ENCODE measurements at regions not wholly inside any gene's neighbourhood (a gene's known extent, or its start where the extent isn't known, plus 50 kb on each side); places are given as distances from the start of the nearest gene placed in this dataset.
"Not testable (repeated sequence)": the region's sequence is repeated elsewhere in the genome, so short reads cannot be mapped to it uniquely, and the experiment has no call there.

DNA sequence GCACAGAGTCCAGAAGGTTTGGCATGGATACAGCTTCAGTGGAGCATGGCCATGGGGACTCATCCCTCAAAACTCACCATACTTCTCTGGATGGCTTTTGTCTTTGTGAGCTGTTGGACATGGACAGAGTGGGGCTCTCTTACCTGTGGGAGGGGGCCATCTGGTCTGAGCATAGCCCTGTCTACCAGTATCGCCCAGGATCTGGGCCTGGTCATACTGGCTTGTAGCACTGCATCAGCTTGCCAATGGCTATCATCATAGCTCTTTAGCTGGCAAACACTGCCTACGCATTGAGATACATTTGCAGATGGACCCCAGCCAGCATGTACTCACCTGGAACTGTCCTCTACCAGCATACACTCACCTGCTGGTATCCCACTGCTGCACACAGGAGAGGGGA is 975.2 kb upstream of the NOVA1 start:
- ATAC-seq (no peak), DNase-seq (no peak)
- intact Hi-C loops (cut with DNase I, micrococcal nuclease) = no loop called here

DNA sequence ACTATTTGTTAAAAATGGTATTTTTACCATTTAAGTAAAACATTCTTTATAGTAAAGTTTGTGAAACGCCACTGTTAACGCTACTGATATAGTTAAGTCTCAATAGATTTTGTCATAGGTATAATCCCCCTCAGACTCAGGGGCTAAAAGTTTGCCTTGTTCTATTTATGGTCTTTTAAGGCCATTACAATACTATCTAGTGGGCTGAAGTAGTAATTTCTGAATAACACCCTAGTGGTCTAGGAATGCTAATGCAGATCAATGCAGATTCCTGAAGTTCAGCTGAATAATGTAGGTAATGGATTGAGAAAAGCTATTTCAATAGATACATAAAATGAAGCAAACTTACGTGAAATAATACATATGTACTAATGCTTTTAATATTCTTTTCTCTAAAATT is 989.3 kb upstream of the NOVA1 start:
- ATAC-seq (no peak), DNase-seq (no peak)
- intact Hi-C loops (cut with DNase I, micrococcal nuclease) = no loop called here

DNA sequence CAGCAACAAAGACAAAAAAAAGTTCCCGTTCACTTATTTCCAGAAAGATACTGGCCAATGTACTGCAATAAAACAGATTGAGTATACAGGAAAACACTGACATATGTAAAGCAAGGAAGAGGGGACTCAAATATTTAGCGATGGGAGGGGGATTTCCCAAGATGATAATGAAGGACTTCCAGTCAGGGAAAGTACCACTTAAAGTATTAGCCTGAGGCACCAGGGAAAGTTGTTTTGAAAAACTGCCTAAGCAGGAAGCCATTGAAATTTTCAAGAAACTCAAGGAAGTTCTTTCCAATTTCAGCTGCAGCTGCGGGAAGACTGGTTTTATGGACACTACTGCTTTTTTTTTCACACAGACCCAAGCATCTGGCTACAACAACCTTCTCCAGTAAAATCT is 1007.4 kb upstream of the NOVA1 start:
- intact Hi-C loops (cut with DNase I, micrococcal nuclease) = no loop called here
- ATAC-seq = no peak

DNA sequence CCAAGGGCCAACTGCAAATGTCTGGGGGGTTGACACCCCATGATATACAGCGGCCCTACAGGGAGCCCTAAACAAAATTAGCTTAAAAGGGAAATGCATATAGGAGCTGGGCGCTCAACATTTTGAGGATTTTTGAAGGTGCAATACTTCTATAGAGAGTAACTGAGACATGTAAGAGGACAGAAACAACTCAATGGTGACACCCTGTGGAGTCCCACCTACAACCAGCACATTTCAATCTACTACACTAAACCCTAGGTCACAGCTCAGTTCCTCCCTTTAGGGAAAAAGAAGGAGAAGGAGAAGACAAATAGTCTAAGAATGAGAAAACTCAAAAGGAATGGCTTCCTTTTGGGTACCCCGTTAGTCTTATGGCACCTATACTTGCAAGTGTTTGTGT is 1010.5 kb upstream of the NOVA1 start:
- DNase-seq = no peak
- intact Hi-C loops (cut with DNase I, micrococcal nuclease) = no loop called here
- no peak for ATAC-seq

More for the DNA sequence above, 1007.4 kb upstream of the NOVA1 start:
- no peak for DNase-seq

DNA sequence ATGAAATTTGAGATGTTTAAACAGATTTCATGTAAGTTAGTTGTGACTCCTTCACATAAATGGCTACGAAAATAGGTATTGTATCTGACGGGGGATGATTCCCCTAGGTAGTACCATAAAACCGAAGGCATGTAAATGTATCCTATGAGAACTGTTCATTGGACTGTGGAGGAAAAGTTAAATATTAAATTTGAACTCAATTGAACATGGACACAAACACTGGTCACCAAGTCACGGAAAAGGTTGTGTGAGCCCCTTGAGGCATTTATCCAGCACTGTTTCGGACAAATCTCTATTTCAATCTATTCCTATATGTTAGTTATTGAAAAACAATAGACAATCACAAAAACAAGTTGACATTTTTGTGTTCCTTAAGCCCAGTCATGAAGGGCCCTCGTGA is 1014.3 kb upstream of the NOVA1 start:
- intact Hi-C loops (cut with DNase I, micrococcal nuclease) = no loop called here
- DNase-seq (no peak), ATAC-seq (no peak)

DNA sequence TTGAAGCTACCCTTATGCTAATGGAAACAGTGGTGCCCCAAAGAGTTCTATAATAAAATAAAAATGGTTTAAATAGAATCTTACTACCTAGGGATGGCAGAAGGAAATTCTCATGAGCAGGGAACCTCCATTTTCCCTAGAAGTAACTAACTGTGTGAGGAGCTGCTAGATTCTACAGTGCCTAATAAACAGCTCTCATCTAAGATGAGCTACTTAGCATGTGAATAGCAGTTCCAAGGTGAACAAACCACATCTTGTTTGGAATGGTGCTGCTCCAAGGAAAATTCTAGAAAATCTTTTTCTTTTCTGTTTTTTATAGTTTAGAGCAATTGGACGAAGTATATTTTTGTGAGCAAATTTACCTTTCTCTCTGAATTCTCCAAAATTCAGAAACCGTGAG is 1015.3 kb upstream of the NOVA1 start:
- DNase-seq = no peak
- intact Hi-C loops (cut with DNase I, micrococcal nuclease) = no loop called here
- no peak for ATAC-seq

DNA sequence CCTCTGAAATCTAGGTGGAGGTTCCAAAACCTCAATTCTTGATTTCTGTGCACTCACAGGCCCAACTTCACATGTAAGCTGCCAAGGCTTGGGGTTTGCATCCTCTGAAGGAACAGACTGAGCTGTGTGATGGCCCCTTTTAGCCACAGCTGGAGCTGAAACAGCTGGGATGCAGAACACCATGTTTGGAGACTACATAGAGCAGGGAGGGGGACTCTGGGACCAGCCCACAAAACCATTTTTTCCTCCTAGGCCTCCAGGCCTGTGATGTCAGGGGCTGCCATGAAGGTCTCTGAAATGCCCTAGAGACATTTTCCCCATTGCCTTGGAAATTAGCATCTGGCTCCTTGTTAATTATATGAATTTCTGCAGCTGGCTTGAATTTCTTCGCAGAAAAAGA is 1025.9 kb upstream of the NOVA1 start:
- intact Hi-C loops (cut with DNase I, micrococcal nuclease) = no loop called here
- ATAC-seq = no peak
- DNase-seq = no peak

DNA sequence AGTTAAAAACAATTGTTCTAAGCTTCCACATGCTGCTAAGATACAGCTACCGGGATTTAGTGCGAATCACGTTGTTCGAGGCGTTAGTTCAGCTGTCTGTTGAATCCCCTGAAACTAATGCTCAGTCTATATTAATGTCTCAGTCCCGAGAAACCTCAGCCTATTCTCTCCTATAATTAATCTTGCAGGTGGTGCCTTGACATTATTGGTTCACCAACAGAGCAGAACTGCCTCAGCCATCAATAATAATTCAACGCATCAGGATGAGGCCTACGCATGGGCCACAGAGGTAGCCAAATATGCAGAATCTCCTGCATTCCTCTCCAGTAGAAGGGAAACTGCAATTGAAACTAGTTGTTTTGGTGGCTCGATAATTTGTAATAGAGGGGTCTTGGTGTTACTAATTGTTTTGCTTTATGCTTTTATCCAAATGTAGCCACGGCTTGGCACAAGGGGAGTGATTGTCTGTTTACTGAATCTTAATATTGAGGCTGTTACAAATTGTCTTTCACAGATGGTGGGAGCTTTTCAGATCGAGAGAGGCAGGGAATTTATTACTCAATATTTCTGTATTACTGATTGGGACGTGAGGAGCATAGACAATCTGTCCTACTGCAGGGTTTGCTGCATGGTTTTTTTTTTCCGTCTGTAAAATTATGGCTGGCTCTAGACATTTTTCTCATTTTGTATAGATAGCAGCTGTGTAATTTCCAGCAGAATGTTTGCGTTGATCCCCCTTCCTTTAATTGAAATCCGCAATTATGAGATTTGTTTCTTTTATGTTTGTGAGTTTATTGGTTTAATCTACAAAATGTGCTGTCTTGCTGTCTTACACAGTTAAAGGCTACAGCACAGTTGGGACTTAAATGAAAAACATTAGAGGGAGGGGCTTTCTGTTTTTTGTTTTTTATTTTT is 1036.5 kb upstream of the NOVA1 start:
- ATAC-seq = no peak
- intact Hi-C loops (cut with DNase I, micrococcal nuclease) = no loop called here
- DNase-seq = no peak

GRCh38 chr14:27640688-27641087 is 1042.9 kb upstream of the NOVA1 start:
- not testable (repeated sequence) for ATAC-seq

DNA sequence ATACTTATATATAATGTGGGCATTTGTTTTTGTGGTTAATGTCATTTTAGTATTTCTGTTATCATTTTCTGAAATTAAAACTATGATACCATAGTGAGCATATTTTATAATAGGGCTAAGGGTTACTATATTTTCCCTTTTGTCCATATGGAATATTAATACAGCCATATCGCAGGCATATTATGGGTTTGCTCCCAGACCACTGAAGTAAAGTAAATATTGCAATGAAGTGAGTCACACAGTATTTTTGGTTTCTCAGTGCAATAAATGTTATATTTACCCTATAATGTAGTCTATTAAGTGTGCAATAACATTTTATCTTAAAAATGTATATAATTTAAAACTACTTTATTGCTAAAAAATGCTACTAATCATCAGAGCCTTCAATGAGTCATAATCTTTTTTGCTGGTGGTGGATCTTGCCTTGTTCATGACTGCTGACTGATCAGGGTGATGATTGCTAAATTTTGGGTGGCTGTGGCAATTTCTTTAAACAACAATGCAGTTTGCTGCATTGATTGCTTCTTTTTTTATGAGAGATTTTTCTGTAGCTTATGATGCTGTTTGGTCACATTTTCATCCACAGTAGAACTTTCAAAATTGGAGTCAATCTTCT is 1044.5 kb upstream of the NOVA1 start:
- DNase-seq = no peak
- no peak for ATAC-seq
- intact Hi-C loops (cut with DNase I, micrococcal nuclease) = no loop called here

More at GRCh38 chr14:27640688-27641087, 1042.9 kb upstream of the NOVA1 start:
- intact Hi-C loops (cut with DNase I, micrococcal nuclease); DNase-seq: not testable (repeated sequence)

DNA sequence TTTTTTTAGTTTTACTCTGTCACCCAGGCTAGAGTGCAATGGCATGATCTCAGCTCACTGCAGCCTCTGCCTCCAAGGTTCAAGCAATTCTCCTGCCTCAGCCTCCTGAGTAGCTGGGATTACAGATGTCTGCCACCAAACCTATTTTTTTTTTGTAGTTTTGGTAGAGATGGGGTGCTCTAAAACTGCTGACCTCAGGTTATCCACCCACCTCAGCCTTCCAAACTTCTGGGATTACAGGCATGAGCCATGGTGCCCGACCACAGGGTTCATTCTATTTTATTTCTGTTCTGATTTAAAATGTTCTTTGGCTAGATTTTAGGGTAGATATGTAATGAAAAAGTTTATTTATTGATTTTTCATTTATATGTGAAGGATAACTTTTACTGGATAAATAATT is 1062.8 kb upstream of the NOVA1 start:
- DNase-seq (no peak), ATAC-seq (no peak)
- intact Hi-C loops (cut with DNase I, micrococcal nuclease) = no loop called here

GRCh38 chr14:27668531-27668930 is 1070.7 kb upstream of the NOVA1 start:
- DNase-seq (no peak), ATAC-seq (no peak)
- intact Hi-C loops (cut with DNase I, micrococcal nuclease) = no loop called here

DNA sequence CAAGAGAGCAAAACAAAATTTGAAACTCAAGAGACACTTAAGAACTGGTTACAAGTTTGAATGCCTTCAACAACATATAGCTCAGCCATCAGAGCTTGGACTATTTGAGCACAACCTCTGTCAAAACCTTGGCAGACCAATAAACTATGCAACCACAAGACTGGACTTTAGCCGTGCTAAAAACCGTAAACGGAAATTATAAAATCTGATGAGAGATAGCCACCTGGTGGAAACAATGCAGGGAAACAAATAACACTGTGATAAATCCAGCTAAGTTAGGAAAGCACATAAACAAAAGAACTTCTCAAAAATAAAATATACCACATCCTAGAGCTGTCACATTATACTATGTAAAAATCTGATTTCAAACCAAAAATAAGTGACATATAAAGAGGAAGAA is 1074.2 kb upstream of the NOVA1 start:
- DNase-seq = no peak
- no peak for ATAC-seq
- intact Hi-C loops (cut with DNase I, micrococcal nuclease) = no loop called here

GRCh38 chr14:27672811-27673737 is 1075.2 kb upstream of the NOVA1 start:
- ATAC-seq; intact Hi-C loops (cut with DNase I, micrococcal nuclease); DNase-seq: not testable (repeated sequence)

DNA sequence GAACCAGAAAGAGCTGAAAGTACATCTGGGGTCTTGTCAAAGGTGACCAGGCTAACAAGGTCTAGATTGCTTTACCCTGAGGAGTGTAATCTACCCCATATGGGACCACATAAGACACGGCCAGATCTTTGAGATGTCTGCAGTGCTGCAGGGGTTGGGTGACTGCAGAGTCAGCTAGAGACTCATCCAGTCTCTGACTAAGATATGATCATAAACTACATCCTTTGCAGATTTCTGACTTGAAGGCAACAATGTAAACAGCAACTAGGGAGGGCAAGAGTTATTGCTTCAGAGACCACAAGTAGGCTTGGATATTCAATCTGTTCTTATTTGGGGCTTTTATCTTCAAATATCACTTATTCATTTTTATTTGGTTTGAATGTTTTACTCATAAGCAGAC is 1080.5 kb upstream of the FOXG1 start:
- DNase-seq (no peak), ATAC-seq (no peak)
- intact Hi-C loops (cut with DNase I, micrococcal nuclease) = no loop called here

GRCh38 chr14:27688841-27689444 is 1077.6 kb upstream of the FOXG1 start:
- DNase-seq = no peak
- intact Hi-C loops (cut with DNase I, micrococcal nuclease) = no loop called here
- ATAC-seq = no peak

- intact Hi-C loops (cut with DNase I, micrococcal nuclease) = no loop called here
- ATAC-seq = no peak
- DNase-seq = no peak
Observed at GRCh38 chr14:27712364-27712763, 1054.2 kb upstream of the FOXG1 start.

DNA sequence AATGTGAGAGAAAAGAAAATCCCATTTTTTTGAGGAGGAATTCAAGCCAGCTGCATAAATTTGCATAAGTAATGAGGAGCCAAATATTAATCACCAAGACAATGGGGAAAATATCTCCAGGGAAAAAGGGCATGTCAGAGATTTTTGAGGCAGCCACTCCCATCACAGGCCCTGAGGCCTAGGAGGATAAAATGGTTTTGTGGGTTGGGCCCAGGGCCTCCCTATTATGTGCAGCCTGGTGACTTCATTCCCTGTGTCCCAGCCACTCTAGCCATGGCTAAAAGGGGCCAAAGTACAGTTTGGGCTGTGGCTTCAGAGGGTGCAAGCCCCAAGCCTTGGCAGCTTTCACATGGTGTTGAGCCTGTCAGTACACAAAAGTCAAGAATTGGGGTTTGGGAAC is 1051.0 kb upstream of the FOXG1 start:
- no peak for ATAC-seq
- intact Hi-C loops (cut with DNase I, micrococcal nuclease) = no loop called here
- DNase-seq = no peak

GRCh38 chr14:27721760-27722159 is 1044.8 kb upstream of the FOXG1 start:
- DNase-seq (no peak), ATAC-seq (no peak)
- intact Hi-C loops (cut with DNase I, micrococcal nuclease) = no loop called here
